Heart right ventricle (tissue), 16 donors: ENCODE measurements at regions not wholly inside any gene's neighbourhood (a gene's known extent, or its start where the extent isn't known, plus 50 kb on each side); places are given as distances from the start of the nearest gene placed in this dataset.
"Not testable (repeated sequence)": the region's sequence is repeated elsewhere in the genome, so short reads cannot be mapped to it uniquely, and the experiment has no call there.

ENCODE experiments used
- ATAC-seq, 8 donors: fragments of 200-7000 bp; cut with Tn5 transposase; one replicate each; pipeline ENCODE4 v1.9.1; 2020; ENCODE audit warnings: mild to moderate bottlenecking in 8 of 8, moderate library complexity in 8 of 8, moderate number of reproducible peaks in 1 of 8
- DNase-seq, 2 donors: peaks; one replicate each; pipeline ENCODE4 v3.0.0-alpha.2; 2020
- H3K27ac ChIP-seq, 10 donors: fragments of 200-600 bp; sonication (generic) in 2 of 10; one replicate each; pipeline versions ENCODE4 v1.5.0 to v1.8.0; 2020 to 2022; ENCODE audit warnings: mild to moderate bottlenecking in 3 of 10
- H3K27me3 ChIP-seq, 7 donors: fragments of 200-600 bp; one replicate each; pipeline ENCODE4 v1.8.0; 2021 to 2022; ENCODE audit warnings: mild to moderate bottlenecking in 2 of 7
- H3K36me3 ChIP-seq, 9 donors: fragments of 200-600 bp; sonication (generic) in 1 of 9; one replicate each; pipeline versions ENCODE4 v1.5.0 to v1.8.0; 2020 to 2022; ENCODE audit warnings: mild to moderate bottlenecking in 2 of 9
- H3K4me1 ChIP-seq, 9 donors: fragments of 200-600 bp; sonication (generic) in 1 of 9; one replicate each; pipeline versions ENCODE4 v1.5.0 to v1.8.0; 2020 to 2022; ENCODE audit warnings: mild to moderate bottlenecking in 4 of 9
- H3K4me3 ChIP-seq, 10 donors: fragments of 200-600 bp; sonication (generic) in 2 of 10; one replicate each; pipeline versions ENCODE4 v1.5.0 to v1.8.0; 2020 to 2022; ENCODE audit warnings: mild to moderate bottlenecking in 7 of 10, moderate library complexity in 2 of 10
- H3K9me3 ChIP-seq, 11 donors: fragments of 200-600 bp in 10 of 11; sonication (generic) in 2 of 11; one replicate each; pipeline versions ENCODE4 v1.5.0 to v1.8.0; 2013 to 2022; ENCODE audit warnings: mild to moderate bottlenecking in 2 of 11, control low read depth in 1 of 11, moderate library complexity in 1 of 11
- WGBS, 2 donors: extraction: QIAGEN DNeasy Blood & Tissue Kit; methylation state at CpG; one replicate each; pipeline ENCODE4 v1.1.7; 2013; ENCODE audit warnings: inconsistent platforms in 1 of 2; 5-methylcytosine and 5-hydroxymethylcytosine counted together
- intact Hi-C, 10 donors: fragments of 100-400 bp; cut with DNase I; formaldehyde crosslinking; loops; one replicate each; pipeline versions ENCODE4 v1.11.1 to v1.14.2; 2022
- TF ChIP-seq, protein P1 (sequence below), 9 donors: fragments of 200-600 bp; sonication (generic) in 2 of 9; IDR thresholded peaks; one replicate each; pipeline versions ENCODE4 v1.5.0 to v1.8.0; 2021 to 2022; ENCODE audit warnings: antibody characterized with exemption in 9 of 9, mild to moderate bottlenecking in 5 of 9, moderate library complexity in 1 of 9
- donor health status: Arrhythmogenic right ventricular cardiomyopathy.
- donor health status: ischemic (EF 13 %, LVEDD 7.1; RV severe dilation, severe dysfunction).
- donor health status: healthy with polysubstance abuse.
- donor health status: DM: no; HTN: yes; CAD: no.
- donor health status: DM: no; HTN: no; CAD: no.
- donor health status: ischemic (EF 25% LVEDD 6.9; RV normal size, moderate dysfunction).
- donor health status: ischemic (EF 25% LVEDD 5.7; RV mildly dilated, moderate dysfunction).
- donor health status: healthy.
- donor health status: DM: yes; HTN: yes; CAD: no.
- donor health status: Ischemic cardiomyopathy.
- donor health status: ischemic (EF 35%, LVEDD 5.7; RV mildly dilated, moderate dysfunction).
- donor health status: nonischemic (EF 11% LVEDD 7.7; RV severe dilation, severe dysfunction).
- donor health status: DM: yes; HTN: yes; CAD: no.
- donor health status: PGD.
- donor health status: ischemic (EF 29% LVEDD 5.4; RV normal size, mild dysfunction).
- donor health status: nonischemic (EF 23%, LVEDD 6.1; RV moderate dilation, normal function).

DNA sequence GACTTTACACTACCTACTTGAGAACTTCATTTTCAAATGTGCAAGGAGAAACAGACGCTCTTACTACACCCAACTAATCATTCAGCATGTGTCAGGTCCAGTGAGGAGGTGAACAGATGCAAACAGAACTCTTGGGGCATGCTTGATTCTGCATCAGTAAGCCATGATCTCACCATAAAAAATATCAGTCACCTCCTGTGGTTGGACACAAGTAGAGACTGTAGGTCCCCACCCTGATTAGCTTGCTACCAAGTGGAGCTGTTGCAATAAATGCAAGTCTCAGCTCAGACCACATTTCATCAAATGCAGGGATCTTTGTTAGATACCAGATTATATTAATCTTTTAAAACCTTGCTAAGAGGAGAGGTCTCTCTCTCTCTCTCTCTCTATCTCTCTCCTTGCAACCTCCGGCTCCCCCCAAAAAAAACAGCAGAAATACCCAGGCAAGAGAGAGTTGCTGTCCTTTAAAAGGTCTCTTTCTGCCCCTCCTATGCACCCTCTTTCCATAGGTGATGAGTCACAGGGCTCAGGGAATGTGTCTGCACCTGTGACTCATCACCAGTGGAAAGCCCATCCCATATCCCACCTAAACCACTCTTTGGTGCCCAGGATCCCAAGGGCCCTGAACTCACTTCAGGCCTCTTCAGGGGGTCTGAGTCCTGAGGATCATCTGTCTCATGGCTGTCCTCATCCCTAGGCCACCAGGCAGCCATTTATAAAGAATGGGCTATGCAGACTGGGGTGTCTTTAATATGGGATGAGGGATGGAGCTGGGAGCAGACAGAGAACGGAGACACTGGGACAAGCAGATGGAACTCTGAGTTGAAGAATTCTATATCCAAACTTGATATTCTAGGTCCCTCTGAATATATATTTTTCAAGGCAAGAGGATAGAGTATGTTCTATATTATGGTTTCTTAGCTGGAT lies 154.5 kb downstream of the QRSL1 start:
- Histone ChIP-seq H3K36me3 (no peaks in the 10 kb centered on the region), H3K4me1 (peaks cover 0 to 5% (median 0%) of the 10 kb centered on the region in 9 donors), H3K27ac (no peak overlapping the region), H3K9me3 (no peaks in the 10 kb centered on the region), H3K27me3 (peaks cover 0 to 12% (median 5%) of the 10 kb centered on the region in 7 donors), H3K4me3 (no peak overlapping the region)
- DNase-seq: no peak
- no peak for ATAC-seq
- TF ChIP-seq, protein P1, sequence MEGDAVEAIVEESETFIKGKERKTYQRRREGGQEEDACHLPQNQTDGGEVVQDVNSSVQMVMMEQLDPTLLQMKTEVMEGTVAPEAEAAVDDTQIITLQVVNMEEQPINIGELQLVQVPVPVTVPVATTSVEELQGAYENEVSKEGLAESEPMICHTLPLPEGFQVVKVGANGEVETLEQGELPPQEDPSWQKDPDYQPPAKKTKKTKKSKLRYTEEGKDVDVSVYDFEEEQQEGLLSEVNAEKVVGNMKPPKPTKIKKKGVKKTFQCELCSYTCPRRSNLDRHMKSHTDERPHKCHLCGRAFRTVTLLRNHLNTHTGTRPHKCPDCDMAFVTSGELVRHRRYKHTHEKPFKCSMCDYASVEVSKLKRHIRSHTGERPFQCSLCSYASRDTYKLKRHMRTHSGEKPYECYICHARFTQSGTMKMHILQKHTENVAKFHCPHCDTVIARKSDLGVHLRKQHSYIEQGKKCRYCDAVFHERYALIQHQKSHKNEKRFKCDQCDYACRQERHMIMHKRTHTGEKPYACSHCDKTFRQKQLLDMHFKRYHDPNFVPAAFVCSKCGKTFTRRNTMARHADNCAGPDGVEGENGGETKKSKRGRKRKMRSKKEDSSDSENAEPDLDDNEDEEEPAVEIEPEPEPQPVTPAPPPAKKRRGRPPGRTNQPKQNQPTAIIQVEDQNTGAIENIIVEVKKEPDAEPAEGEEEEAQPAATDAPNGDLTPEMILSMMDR (IDR thresholded peaks at IDR 0.05): no peak
- intact Hi-C loops: no loop called here
- 76 to 88% methylated on average over 3 of the region's 3 CpGs for WGBS, 2 donors

DNA sequence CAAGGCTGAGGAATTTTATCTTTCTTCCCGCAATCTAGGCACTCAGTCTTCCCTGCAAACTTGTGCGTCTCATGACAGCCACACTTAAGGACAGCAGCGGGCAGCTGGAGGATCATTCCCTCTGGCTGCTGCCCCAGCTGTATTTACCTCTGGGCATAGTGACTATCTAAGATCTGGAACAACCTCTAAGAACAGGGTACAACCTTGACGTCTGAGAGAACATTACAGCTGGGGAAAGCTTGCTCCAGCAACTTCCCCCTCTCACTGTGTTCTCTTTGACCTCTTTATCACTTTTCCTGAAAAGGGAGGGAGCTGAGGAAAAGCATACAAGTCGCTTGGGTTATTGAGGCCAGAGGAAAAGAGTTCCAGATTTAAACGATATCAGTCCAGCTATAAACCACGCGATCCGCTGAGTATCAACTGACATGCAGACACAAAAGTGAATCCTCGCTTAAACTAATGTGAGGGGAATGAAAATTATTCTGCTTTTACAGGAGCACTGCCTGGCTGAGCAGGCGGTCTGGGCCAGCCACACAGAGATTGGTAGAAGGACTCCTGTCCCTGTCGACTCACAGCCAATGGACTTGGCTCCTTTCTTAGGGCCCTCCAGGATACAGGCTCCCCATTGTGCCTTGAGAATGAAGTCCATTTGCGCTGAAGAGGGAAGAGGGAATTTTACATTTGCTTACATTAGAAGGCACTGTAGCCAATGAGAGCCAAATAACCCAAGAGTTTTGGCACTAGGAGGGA lies 153.3 kb downstream of the QRSL1 start:
- intact Hi-C loops: no loop called here
- DNase-seq: no peak
- Histone ChIP-seq H3K4me3 (no peak overlapping the region), H3K27ac (no peak overlapping the region), H3K36me3 (no peaks in the 10 kb centered on the region), H3K27me3 (peaks cover 0 to 12% (median 5%) of the 10 kb centered on the region in 7 donors), H3K9me3 (no peaks in the 10 kb centered on the region), H3K4me1 (peaks cover 0 to 5% (median 0%) of the 10 kb centered on the region in 9 donors)
- peak in 3 of 8 donors; percentile 64 to 92 (median 77) for ATAC-seq
- TF ChIP-seq, protein P1 (IDR thresholded peaks at IDR 0.05): no peak
- WGBS, 2 donors: 31 to 32% methylated on average over 13 of the region's 13 CpGs

DNA sequence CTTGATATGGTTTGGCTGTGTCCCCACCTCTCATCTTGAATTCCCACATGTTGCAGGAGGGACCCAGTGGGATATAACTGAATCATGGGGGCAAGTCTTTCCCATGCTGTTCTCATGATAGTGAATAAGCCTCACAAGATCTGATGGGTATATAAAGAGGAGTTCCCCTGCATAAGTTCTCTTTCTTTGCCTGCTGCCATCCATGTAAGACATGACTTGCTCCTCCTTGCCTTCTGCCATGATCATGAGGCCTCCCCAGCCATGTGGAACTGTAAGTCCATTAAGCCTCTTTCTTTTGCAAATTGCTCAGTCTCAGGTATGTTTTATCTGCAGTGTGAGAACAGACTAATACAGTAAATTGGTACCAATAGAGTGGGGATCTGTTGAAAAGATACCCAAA lies 150.2 kb downstream of the QRSL1 start:
- H3K9me3 ChIP-seq, H3K4me1 ChIP-seq, H3K4me3 ChIP-seq, intact Hi-C loops, DNase-seq, H3K27ac ChIP-seq, ATAC-seq, H3K36me3 ChIP-seq: not testable (repeated sequence)
- peaks cover 0 to 10% (median 0%) of the 10 kb centered on the region in 7 donors for H3K27me3 ChIP-seq

DNA sequence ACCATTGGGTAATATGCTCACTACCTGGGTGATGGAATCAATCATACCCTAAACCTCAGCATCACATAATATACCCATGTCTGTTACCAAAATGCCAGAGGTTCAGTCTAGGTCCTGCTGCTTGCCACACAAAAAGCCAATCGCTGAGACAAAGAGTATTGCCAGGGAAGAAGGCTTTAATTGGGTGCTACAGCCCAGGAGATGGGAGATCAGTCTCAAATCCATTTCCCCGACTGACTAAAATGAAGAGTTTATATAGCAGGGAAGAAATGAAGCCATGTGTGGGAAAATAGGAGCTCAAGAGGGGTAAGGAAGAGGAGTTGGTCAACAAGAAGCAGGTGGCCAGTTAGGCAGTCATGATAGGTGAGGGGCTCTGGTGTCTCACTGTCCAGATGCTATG lies 149.6 kb downstream of the QRSL1 start:
- WGBS, 2 donors: 91 to 95% methylated on average over 2 of the region's 2 CpGs
- no peaks in the 10 kb centered on the region for H3K36me3 ChIP-seq
- TF ChIP-seq, protein P1 (IDR thresholded peaks at IDR 0.05): no peak
- no peak for DNase-seq
- no peaks in the 10 kb centered on the region for H3K9me3 ChIP-seq
- intact Hi-C loops: no loop called here
- peaks cover 0 to 7% (median 0%) of the 10 kb centered on the region in 7 donors for H3K27me3 ChIP-seq
- H3K4me3 ChIP-seq: no peak overlapping the region
- peaks cover 0 to 5% (median 0%) of the 10 kb centered on the region in 9 donors for H3K4me1 ChIP-seq
- no peak overlapping the region for H3K27ac ChIP-seq
- ATAC-seq: no peak
